ENCODE measurements at regions not wholly inside any gene's neighbourhood (a gene's known extent, or its start where the extent isn't known, plus 50 kb on each side); places are given as distances from the start of the nearest gene placed in this dataset.

DNA sequence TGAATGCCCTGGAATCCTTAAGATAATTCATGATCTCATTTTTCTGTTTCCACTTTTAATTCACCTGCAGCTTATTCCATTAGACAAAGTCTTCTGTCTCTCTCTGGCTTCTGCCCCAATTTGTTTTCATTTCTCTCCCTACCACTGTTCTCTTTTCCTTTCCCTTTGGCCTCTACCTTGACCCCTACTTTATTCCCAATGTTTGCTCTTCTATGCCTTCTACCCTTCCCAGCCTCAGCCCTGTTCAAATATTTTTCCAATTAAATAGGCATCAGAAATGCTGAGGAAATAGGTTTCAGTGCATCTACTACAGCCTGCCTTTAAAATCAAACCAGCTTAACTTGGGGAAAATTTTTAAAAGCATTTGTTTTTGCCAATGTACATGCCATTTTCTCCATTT, 443.7 kb upstream of the CWC22 start:
- TF ChIP-seq, protein P1, sequence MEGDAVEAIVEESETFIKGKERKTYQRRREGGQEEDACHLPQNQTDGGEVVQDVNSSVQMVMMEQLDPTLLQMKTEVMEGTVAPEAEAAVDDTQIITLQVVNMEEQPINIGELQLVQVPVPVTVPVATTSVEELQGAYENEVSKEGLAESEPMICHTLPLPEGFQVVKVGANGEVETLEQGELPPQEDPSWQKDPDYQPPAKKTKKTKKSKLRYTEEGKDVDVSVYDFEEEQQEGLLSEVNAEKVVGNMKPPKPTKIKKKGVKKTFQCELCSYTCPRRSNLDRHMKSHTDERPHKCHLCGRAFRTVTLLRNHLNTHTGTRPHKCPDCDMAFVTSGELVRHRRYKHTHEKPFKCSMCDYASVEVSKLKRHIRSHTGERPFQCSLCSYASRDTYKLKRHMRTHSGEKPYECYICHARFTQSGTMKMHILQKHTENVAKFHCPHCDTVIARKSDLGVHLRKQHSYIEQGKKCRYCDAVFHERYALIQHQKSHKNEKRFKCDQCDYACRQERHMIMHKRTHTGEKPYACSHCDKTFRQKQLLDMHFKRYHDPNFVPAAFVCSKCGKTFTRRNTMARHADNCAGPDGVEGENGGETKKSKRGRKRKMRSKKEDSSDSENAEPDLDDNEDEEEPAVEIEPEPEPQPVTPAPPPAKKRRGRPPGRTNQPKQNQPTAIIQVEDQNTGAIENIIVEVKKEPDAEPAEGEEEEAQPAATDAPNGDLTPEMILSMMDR (IDR thresholded peaks at IDR 0.05), result no peak
- no peak for TF ChIP-seq POLR2A (IDR thresholded peaks at IDR 0.05)
